Neural progenitor cell (in vitro differentiated cells): ENCODE measurements at regions not wholly inside any gene's neighbourhood (a gene's known extent, or its start where the extent isn't known, plus 50 kb on each side); places are given as distances from the start of the nearest gene placed in this dataset.

Experiments
- CTCF ChIP-seq: fragments of 200-600 bp; sonication (generic); IDR thresholded peaks from 2 replicates; pipeline ENCODE4 v1.5.1; 2017; ENCODE audit warnings: antibody characterized with exemption, mild to moderate bottlenecking
- EZH2 ChIP-seq: fragments of 200-600 bp; sonication (generic); IDR thresholded peaks from 2 replicates; pipeline ENCODE4 v1.6.1; 2017; ENCODE audit warnings: antibody characterized with exemption, mild to moderate bottlenecking, moderate library complexity
- EZH2phosphoT487 ChIP-seq: fragments of 200-600 bp; sonication (generic); IDR thresholded peaks from 2 replicates; pipeline ENCODE4 v1.6.1; 2017; ENCODE audit warnings: antibody characterized with exemption

DNA sequence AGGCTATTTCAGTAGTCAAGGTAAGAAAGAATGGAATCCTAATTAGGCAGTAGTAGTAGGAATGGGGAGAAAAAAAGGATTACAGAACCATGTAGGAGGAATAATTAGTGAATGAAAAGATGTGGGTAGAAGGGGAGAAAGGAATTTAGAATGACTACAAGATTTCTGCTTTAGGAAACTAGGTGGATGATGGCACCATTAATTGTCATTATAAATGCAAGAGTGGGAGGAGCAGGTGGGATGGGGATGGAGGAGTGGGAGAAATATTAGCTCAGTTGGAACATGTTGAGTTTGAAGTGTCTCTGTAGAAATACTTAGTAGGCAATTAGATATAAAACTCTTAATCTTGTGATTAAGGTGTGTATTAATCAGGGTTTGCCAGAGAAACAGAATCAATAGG is 50.0 kb upstream of the C21orf91 start:
- no peak for TF ChIP-seq CTCF
- TF ChIP-seq EZH2phosphoT487 = no peak
- TF ChIP-seq EZH2 = no peak
